ENCODE measurements at regions not wholly inside any gene's neighbourhood (a gene's known extent, or its start where the extent isn't known, plus 50 kb on each side); places are given as distances from the start of the nearest gene placed in this dataset.

- Histone ChIP-seq H3K9me3 (peaks cover 3% of the 10 kb centered on the region), H3K36me3 (ENCODE audit: low read depth) (no peaks in the 10 kb centered on the region), H3K4me1 (ENCODE audit: low read depth) (no peaks in the 10 kb centered on the region), H3K4me3 (no peak overlapping the region)
- no peak for DNase-seq
- intact Hi-C loops (cut with DNase I, micrococcal nuclease): no loop called here
- no peak for TF ChIP-seq CTCF (IDR thresholded peaks at IDR 0.05)
- ATAC-seq: no peak
Measured at GRCh38 chr18:10121028-10121427, 207.2 kb downstream of the VAPA start.

- no peak for DNase-seq
- H3K9me3 ChIP-seq: peaks cover 3% of the 10 kb centered on the region
- ATAC-seq: peak; percentile 91
- no peaks in the 10 kb centered on the region for H3K4me1 ChIP-seq (ENCODE audit: low read depth)
- H3K36me3 ChIP-seq (ENCODE audit: low read depth): no peaks in the 10 kb centered on the region
- no peak overlapping the region for H3K4me3 ChIP-seq
- TF ChIP-seq CTCF (IDR thresholded peaks at IDR 0.05): no peak
- intact Hi-C loops (cut with DNase I, micrococcal nuclease): no loop called here
Measured at GRCh38 chr18:10121786-10122515, 208.1 kb downstream of the VAPA start.

- intact Hi-C loops (cut with DNase I, micrococcal nuclease): no loop called here
- Histone ChIP-seq H3K4me1 (ENCODE audit: low read depth) (no peaks in the 10 kb centered on the region), H3K9me3 (peaks cover 3% of the 10 kb centered on the region), H3K4me3 (no peak overlapping the region), H3K36me3 (ENCODE audit: low read depth) (no peaks in the 10 kb centered on the region)
- ATAC-seq (peak; percentile 73), DNase-seq (no peak)
- no peak for TF ChIP-seq CTCF (IDR thresholded peaks at IDR 0.05)
Measured at GRCh38 chr18:10122988-10123950, 209.5 kb downstream of the VAPA start.

- peaks cover 3% of the 10 kb centered on the region for H3K9me3 ChIP-seq
- no peaks in the 10 kb centered on the region for H3K36me3 ChIP-seq (ENCODE audit: low read depth)
- no peaks in the 10 kb centered on the region for H3K4me1 ChIP-seq (ENCODE audit: low read depth)
- TF ChIP-seq CTCF (IDR thresholded peaks at IDR 0.05): no peak
- ATAC-seq (no peak), DNase-seq (no peak)
- intact Hi-C loops (cut with DNase I, micrococcal nuclease): no loop called here
- H3K4me3 ChIP-seq: no peak overlapping the region
Measured at GRCh38 chr18:10124071-10124470, 210.3 kb downstream of the VAPA start.

- DNase-seq: no peak
- ATAC-seq: no peak
- intact Hi-C loops (cut with DNase I, micrococcal nuclease): no loop called here
Measured at GRCh38 chr18:10124557-10124956, 210.7 kb downstream of the VAPA start.

More at GRCh38 chr18:10124557-10124956, 210.7 kb downstream of the VAPA start:
- Histone ChIP-seq H3K4me3 (no peak overlapping the region), H3K9me3 (peaks cover 1% of the 10 kb centered on the region), H3K4me1 (ENCODE audit: low read depth) (no peaks in the 10 kb centered on the region), H3K36me3 (ENCODE audit: low read depth) (no peaks in the 10 kb centered on the region)
- no peak for TF ChIP-seq CTCF (IDR thresholded peaks at IDR 0.05)
